ENCODE measurements at regions not wholly inside any gene's neighbourhood (a gene's known extent, or its start where the extent isn't known, plus 50 kb on each side); places are given as distances from the start of the nearest gene placed in this dataset.

DNA sequence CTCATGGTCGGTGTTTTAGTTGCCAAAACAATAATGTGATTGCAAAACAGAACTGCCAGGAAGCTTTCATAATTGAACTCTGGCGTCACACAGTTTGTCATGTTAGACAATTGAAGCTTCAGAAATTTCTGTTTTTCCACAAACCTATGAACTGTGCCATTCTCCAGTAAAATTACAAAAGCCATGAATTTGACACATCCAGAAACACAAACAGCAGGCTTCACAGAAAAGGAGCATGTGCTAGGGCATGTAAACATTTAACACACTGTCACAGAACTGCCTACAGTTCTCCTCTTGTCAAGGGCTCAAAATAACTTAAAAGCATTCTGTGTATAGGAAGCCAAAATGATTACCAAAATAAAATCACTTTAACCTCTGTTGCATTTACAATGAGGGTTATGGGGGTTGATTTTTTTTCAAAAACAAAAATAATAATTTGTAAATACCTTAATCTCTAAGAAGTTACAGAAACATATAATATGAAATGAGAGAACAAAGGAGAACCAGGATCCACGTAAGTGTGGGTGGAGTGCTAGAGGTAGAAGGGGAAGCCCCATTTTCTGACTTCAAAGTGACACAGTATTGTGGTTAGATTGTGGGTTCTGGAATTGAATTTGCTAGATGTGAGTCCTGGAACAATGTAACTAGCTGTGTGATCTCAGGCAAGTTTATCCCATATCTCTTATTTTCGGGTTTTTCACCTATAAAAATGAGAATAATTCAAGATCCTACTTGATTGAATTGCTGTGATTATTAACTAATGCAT lies 295.0 kb downstream of the CENPC start:
- TF ChIP-seq, protein P1, sequence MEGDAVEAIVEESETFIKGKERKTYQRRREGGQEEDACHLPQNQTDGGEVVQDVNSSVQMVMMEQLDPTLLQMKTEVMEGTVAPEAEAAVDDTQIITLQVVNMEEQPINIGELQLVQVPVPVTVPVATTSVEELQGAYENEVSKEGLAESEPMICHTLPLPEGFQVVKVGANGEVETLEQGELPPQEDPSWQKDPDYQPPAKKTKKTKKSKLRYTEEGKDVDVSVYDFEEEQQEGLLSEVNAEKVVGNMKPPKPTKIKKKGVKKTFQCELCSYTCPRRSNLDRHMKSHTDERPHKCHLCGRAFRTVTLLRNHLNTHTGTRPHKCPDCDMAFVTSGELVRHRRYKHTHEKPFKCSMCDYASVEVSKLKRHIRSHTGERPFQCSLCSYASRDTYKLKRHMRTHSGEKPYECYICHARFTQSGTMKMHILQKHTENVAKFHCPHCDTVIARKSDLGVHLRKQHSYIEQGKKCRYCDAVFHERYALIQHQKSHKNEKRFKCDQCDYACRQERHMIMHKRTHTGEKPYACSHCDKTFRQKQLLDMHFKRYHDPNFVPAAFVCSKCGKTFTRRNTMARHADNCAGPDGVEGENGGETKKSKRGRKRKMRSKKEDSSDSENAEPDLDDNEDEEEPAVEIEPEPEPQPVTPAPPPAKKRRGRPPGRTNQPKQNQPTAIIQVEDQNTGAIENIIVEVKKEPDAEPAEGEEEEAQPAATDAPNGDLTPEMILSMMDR (IDR thresholded peaks at IDR 0.05; ENCODE audit: insufficient read depth, low read length, poor library complexity, severe bottlenecking), result no peak
- TF ChIP-seq EZH2phosphoT487 (conservative IDR thresholded peaks at IDR 0.05; ENCODE audit: low read length), result no peak

All from SU-DHL-6 (cell line).